HepG2 (cell line): ENCODE measurements at regions not wholly inside any gene's neighbourhood (a gene's known extent, or its start where the extent isn't known, plus 50 kb on each side); places are given as distances from the start of the nearest gene placed in this dataset.

Experiments used
- ATAC-seq: fragments of 200-7000 bp; cut with Tn5 transposase; 3 replicates; pipeline ENCODE4 v1.9.1; 2020; ENCODE audit warnings: mild to moderate bottlenecking, moderate library complexity
- BruUV-seq: library from RNA; stranded (reverse); fragments of 400-500 nt; replicated peaks from 2 replicates; lab custom pipeline; 2021; lab: Mats Ljungman, UMichigan
- CTCF ChIA-PET: fragments of 300-600 bp; formaldehyde crosslinking; extraction: SDS; loops from one replicate; lab custom pipeline; 2021; ENCODE audit warnings: low total read pairs, inconsistent platforms, low intra/inter-chr PET ratio; lab: Yijun Ruan, JAX
- POLR2A ChIA-PET: fragments of 350-600 bp; sonication (Branson Sonifier 250); formaldehyde crosslinking; loops from one replicate; lab custom pipeline; 2020; ENCODE audit warnings: antibody characterized with exemption, inconsistent platforms; lab: Yijun Ruan, JAX
- DNase-seq: peaks from one replicate; pipeline ENCODE4 v3.0.0-alpha.2; 2015; ENCODE audit warnings: low spot score
- FAIRE-seq: peaks from 3 replicates; lab custom pipeline; 2011; peaks lifted over from hg19 to GRCh38; lab: Jason Lieb, UNC
- H2AFZ ChIP-seq: one replicate; pipeline ENCODE4 v1.6.1; 2011; ENCODE audit warnings: low read length, inconsistent platforms
- H3K27ac ChIP-seq: fragments of 300-600 bp; 3 replicates; pipeline ENCODE4 v1.8.0; 2011; ENCODE audit warnings: mixed run types, mild to moderate bottlenecking, mixed read lengths, low read length, inconsistent platforms; ENCODE audit not compliant: insufficient read depth; ENCODE audit errors: extremely low read length
- H3K27me3 ChIP-seq, 2 experiments: fragments of 200-600 bp in 1 of 2; 2 replicates in 1 of 2; 3 replicates in 1 of 2; pipeline versions ENCODE4 v1.6.0 to v1.8.0; 2011; ENCODE audit warnings: low read length in 2 of 2, mild to moderate bottlenecking in 2 of 2, moderate library complexity in 2 of 2, inconsistent platforms in 1 of 2; ENCODE audit not compliant: insufficient read depth in 2 of 2, control insufficient read depth in 1 of 2
- H3K36me3 ChIP-seq, 2 experiments: fragments of 200-600 bp in 1 of 2; replicated peaks in 1 of 2; 2 replicates in 1 of 2; 3 replicates in 1 of 2; pipeline versions ENCODE4 v1.5.1 to v1.8.0; 2011; ENCODE audit warnings: low read length in 2 of 2, inconsistent platforms in 1 of 2; ENCODE audit not compliant: insufficient read depth in 2 of 2, control insufficient read depth in 1 of 2
- H3K4me1 ChIP-seq: 2 replicates; pipeline ENCODE4 v1.5.1; 2012; ENCODE audit warnings: low read length, inconsistent platforms; ENCODE audit not compliant: insufficient read depth
- H3K4me2 ChIP-seq: 2 replicates; pipeline ENCODE4 v1.6.0; 2011; ENCODE audit warnings: low read depth, low read length, inconsistent platforms
- H3K4me3 ChIP-seq, 3 experiments: fragments of 200-600 bp in 1 of 3; sonication (generic), shearing (Covaris generic) in 1 of 3; replicated peaks in 1 of 3; 2 replicates each; pipeline ENCODE4 v1.5.1; 2011 to 2016; ENCODE audit warnings: low read length in 3 of 3, inconsistent platforms in 2 of 3, low read depth in 2 of 3, mild to moderate bottlenecking in 2 of 3, control low read depth in 1 of 3, mixed read lengths in 1 of 3; ENCODE audit not compliant: insufficient read depth in 1 of 3
- H3K79me2 ChIP-seq: one replicate; pipeline ENCODE4 v1.6.1; 2011; ENCODE audit warnings: low read length, inconsistent platforms; ENCODE audit not compliant: insufficient read depth
- H3K9ac ChIP-seq: 2 replicates; pipeline ENCODE4 v1.6.0; 2011; ENCODE audit warnings: mild to moderate bottlenecking, low read depth, low read length, inconsistent platforms; ENCODE audit not compliant: insufficient read depth
- H3K9me3 ChIP-seq: 2 replicates; pipeline ENCODE4 v1.5.1; 2012; ENCODE audit warnings: mild to moderate bottlenecking, low read length
- H4K20me1 ChIP-seq: 2 replicates; pipeline ENCODE4 v1.6.0; 2011; ENCODE audit warnings: inconsistent platforms, mild to moderate bottlenecking, low read length, moderate library complexity; ENCODE audit not compliant: insufficient read depth
- AHR ChIP-seq: IDR thresholded peaks from 2 replicates; pipeline ENCODE4 v1.6.1; 2018; ENCODE audit warnings: missing genetic modification reagents, missing compliant biosample characterization
- EHMT2 ChIP-seq: fragments of 200-600 bp; sonication (generic); IDR thresholded peaks from 2 replicates; pipeline ENCODE4 v1.7.0; 2017; ENCODE audit warnings: antibody characterized with exemption, low read depth, low read length, borderline replicate concordance
- NFYB ChIP-seq: sonication (generic); formaldehyde crosslinking; IDR thresholded peaks from 2 replicates; pipeline ENCODE4 v1.4.0; 2020; ENCODE audit warnings: missing genetic modification reagents
- RBFOX2 ChIP-seq: fragments of 200-400 bp; formaldehyde crosslinking; IDR thresholded peaks from 2 replicates; pipeline ENCODE4 v1.6.1; 2017; ENCODE audit warnings: low read depth, mild to moderate bottlenecking, low read length
- SSRP1 ChIP-seq: IDR thresholded peaks from 2 replicates; pipeline ENCODE4 v1.6.1; 2016; ENCODE audit warnings: control low read depth
- ZBTB42 ChIP-seq: sonication (generic); formaldehyde crosslinking; IDR thresholded peaks from 2 replicates; pipeline ENCODE4 v1.5.0; 2020; ENCODE audit warnings: mild to moderate bottlenecking, missing genetic modification reagents
- ZNF136 ChIP-seq: sonication (generic); formaldehyde crosslinking; IDR thresholded peaks from 2 replicates; pipeline ENCODE4 v1.8.1; 2022; ENCODE audit warnings: low read depth, mild to moderate bottlenecking, moderate library complexity, missing genetic modification reagents
- ZNF317 ChIP-seq: sonication (generic); formaldehyde crosslinking; IDR thresholded peaks from 2 replicates; pipeline ENCODE4 v1.5.0; 2020; ENCODE audit warnings: mild to moderate bottlenecking, missing genetic modification reagents
- ZNF605 ChIP-seq: sonication (generic); formaldehyde crosslinking; IDR thresholded peaks from 2 replicates; pipeline ENCODE4 v1.8.0; 2022; ENCODE audit warnings: mild to moderate bottlenecking, missing genetic modification reagents
- ZNF678 ChIP-seq: sonication (generic); formaldehyde crosslinking; IDR thresholded peaks from 2 replicates; pipeline ENCODE4 v1.4.0; 2020; ENCODE audit warnings: mild to moderate bottlenecking, missing genetic modification reagents
- ZSCAN31 ChIP-seq: sonication (generic); formaldehyde crosslinking; IDR thresholded peaks from 2 replicates; pipeline ENCODE4 v1.5.0; 2020; ENCODE audit warnings: low read depth, mild to moderate bottlenecking, missing genetic modification reagents
- WGBS: methylation state at CpG from one replicate; pipeline ENCODE4 v1.1.6; 2017; ENCODE audit warnings: low lambda C conversion rate; 5-methylcytosine and 5-hydroxymethylcytosine counted together
- in situ Hi-C: cut with HindIII; loops from 2 replicates; pipeline ENCODE4 v1.10.0; 2017; ENCODE audit warnings: low pct_unique_long_range_greater_than_20kb; ENCODE audit not compliant: extremely low pct_ligation_motif_present
- intact Hi-C: fragments of 100-400 bp; cut with micrococcal nuclease; formaldehyde crosslinking; loops from one replicate; pipeline ENCODE4 v1.10.0; 2022; ENCODE audit not compliant: unreplicated experiment

GRCh38 chr5:116719106-116719505 is 144.5 kb upstream of the SEMA6A start:
- CTCF ChIA-PET, result no interaction called here
- Histone ChIP-seq H3K27ac (no peak overlapping the region), H3K4me1 (no peaks in the 10 kb centered on the region), H2AFZ (no peak overlapping the region), H3K9ac (no peak overlapping the region), H3K27me3 (peaks cover 0 to 8% of the 10 kb centered on the region in 2 experiments; a peak in 2 of 5 replicates), H3K4me3 (no peak overlapping the region), H4K20me1 (no peaks in the 10 kb centered on the region), H3K79me2 (no peaks in the 10 kb centered on the region), H3K4me2 (no peak overlapping the region), H3K9me3 (no peaks in the 10 kb centered on the region), H3K36me3 (no peaks in the 10 kb centered on the region)
- no peak for DNase-seq
- POLR2A ChIA-PET, result no interaction called here
- BruUV-seq, result no TSS peak
- ATAC-seq, result no peak
- intact Hi-C loops (no loop called here), in situ Hi-C loops (no loop called here)
- 8% methylated on average over 2 of the region's 2 CpGs for WGBS
- no peak for FAIRE-seq
- TF ChIP-seq AHR, result no peak

GRCh38 chr5:116718317-116718716 is 143.7 kb upstream of the SEMA6A start:
- no peaks in the 10 kb centered on the region for H3K79me2 ChIP-seq
- no peaks in the 10 kb centered on the region for H3K9me3 ChIP-seq
- no peak overlapping the region for H2AFZ ChIP-seq
- no peaks in the 10 kb centered on the region for H3K4me1 ChIP-seq
- intact Hi-C loops, result no loop called here
- no peaks in the 10 kb centered on the region for H3K36me3 ChIP-seq
- CTCF ChIA-PET, result no interaction called here
- H3K4me2 ChIP-seq, result no peak overlapping the region
- H4K20me1 ChIP-seq, result no peaks in the 10 kb centered on the region
- FAIRE-seq (no peak), ATAC-seq (no peak), DNase-seq (no peak)
- BruUV-seq, result no TSS peak
- H3K27ac ChIP-seq, result no peak overlapping the region
- H3K4me3 ChIP-seq, result no peak overlapping the region
- in situ Hi-C loops, result no loop called here
- POLR2A ChIA-PET, result no interaction called here
- no peak overlapping the region for H3K9ac ChIP-seq
- H3K27me3 ChIP-seq, result peaks cover 0 to 5% of the 10 kb centered on the region in 2 experiments; a peak in 2 of 5 replicates
- TF ChIP-seq EHMT2 (no peak), SSRP1 (CRISPR knock-in tag) (no peak), ZBTB42 (no peak), ZNF678 (CRISPR knock-in tag) (no peak), ZNF317 (CRISPR knock-in tag) (no peak), ZNF136 (CRISPR knock-in tag) (no peak), ZNF605 (CRISPR knock-in tag) (no peak), NFYB (CRISPR knock-in tag) (no peak), RBFOX2 (no peak), ZSCAN31 (CRISPR knock-in tag) (no peak)
